ENCODE measurements at regions not wholly inside any gene's neighbourhood (a gene's known extent, or its start where the extent isn't known, plus 50 kb on each side); places are given as distances from the start of the nearest gene placed in this dataset.

DNA sequence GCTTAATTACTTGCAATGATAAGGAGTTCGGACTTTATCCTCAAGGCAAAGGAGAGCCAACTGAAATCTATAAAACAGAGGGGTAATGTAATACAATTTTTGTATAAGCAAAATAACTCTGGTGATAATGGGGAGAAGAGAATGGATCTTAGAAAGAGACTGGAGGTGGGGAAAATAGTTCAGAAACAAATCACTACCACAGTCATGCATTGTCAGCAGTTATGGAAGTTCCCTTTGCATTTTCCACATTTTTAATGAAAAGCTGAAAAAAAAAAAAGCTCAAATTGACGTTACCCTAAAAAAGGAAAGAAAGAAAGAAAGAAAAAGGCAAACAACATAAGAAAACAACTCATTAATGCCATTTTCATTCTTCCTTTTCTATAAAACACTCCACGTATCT lies 337.6 kb upstream of the HSF2 start:
- TF ChIP-seq, protein P1, sequence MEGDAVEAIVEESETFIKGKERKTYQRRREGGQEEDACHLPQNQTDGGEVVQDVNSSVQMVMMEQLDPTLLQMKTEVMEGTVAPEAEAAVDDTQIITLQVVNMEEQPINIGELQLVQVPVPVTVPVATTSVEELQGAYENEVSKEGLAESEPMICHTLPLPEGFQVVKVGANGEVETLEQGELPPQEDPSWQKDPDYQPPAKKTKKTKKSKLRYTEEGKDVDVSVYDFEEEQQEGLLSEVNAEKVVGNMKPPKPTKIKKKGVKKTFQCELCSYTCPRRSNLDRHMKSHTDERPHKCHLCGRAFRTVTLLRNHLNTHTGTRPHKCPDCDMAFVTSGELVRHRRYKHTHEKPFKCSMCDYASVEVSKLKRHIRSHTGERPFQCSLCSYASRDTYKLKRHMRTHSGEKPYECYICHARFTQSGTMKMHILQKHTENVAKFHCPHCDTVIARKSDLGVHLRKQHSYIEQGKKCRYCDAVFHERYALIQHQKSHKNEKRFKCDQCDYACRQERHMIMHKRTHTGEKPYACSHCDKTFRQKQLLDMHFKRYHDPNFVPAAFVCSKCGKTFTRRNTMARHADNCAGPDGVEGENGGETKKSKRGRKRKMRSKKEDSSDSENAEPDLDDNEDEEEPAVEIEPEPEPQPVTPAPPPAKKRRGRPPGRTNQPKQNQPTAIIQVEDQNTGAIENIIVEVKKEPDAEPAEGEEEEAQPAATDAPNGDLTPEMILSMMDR (IDR thresholded peaks at IDR 0.05): no peak
- TF ChIP-seq POLR2A (IDR thresholded peaks at IDR 0.05): no peak

Measured in suprapubic skin (tissue), 3 donors.